HG02884 (cell line): ENCODE measurements at regions not wholly inside any gene's neighbourhood (a gene's known extent, or its start where the extent isn't known, plus 50 kb on each side); places are given as distances from the start of the nearest gene placed in this dataset.

ENCODE experiments used
- ATAC-seq: cut with Tn5 transposase; IDR thresholded peaks from one replicate; pipeline ENCODE4 v1.9.1; 2021; ENCODE audit warnings: mild to moderate bottlenecking, moderate library complexity; ENCODE audit not compliant: unreplicated experiment

DNA sequence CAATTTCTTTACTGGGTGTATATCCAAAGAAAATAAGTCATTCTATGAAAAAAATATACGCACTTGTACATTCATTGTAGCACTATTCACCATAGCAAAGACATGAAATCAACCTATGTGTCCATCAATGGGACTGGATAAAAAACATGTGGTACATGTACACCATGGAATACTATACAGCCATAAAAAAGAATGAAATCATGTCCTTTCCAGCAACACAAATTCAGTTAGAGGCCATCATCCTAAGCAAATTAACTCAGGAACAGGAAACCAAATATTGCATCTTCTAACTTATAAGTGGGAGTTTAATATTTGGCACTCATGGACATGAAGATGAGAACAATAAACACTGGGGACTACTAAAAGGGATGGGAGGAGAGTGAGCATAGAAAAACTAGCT is 325.7 kb downstream of the TGFB2 start:
- ATAC-seq, result no peak

- ATAC-seq, result no peak
Observed at GRCh38 chr1:218671573-218671972, 326.4 kb downstream of the TGFB2 start.

DNA sequence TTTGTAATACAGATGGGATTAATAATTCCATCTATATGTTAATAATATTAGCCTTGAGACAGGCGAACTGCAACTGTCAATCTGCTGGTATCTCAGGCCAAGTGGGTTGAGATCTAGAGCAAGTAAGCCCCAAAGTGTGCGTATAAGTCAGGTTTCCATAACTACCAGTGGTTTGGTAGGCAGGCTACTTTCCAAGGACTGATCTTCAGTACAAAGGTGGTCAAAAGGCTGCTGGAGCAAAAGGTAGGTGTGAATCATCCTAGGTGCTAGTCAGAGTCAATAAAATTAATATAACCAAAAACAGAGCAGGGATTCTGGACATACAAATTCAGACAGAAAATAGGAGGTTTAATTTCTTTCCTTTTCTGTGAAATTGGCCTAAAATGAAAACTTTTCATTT is 328.0 kb downstream of the TGFB2 start:
- no peak for ATAC-seq

GRCh38 chr1:218674280-218674773 is 329.2 kb downstream of the TGFB2 start:
- ATAC-seq, result no peak

- ATAC-seq, result no peak
Observed at GRCh38 chr1:218677026-218677425, 331.9 kb downstream of the TGFB2 start.

DNA sequence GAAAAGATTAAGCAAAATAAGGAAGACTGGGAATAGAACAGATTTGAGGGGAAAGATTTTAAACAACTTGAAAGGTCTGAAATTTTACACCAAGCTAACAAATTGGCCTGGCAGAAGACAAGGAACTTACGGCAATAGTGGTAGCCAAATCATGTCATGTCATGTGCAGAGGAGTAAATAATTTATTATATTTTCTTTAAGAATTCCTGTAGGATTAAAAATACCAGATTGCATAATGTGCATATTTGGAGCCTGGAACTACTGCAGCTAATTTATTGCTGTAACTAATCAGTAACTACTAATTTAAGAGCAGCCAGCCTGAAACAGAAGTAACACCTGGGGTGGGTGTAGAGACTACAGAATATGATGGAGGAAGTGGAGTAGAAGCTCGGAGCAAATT is 334.3 kb downstream of the TGFB2 start:
- ATAC-seq, result no peak

DNA sequence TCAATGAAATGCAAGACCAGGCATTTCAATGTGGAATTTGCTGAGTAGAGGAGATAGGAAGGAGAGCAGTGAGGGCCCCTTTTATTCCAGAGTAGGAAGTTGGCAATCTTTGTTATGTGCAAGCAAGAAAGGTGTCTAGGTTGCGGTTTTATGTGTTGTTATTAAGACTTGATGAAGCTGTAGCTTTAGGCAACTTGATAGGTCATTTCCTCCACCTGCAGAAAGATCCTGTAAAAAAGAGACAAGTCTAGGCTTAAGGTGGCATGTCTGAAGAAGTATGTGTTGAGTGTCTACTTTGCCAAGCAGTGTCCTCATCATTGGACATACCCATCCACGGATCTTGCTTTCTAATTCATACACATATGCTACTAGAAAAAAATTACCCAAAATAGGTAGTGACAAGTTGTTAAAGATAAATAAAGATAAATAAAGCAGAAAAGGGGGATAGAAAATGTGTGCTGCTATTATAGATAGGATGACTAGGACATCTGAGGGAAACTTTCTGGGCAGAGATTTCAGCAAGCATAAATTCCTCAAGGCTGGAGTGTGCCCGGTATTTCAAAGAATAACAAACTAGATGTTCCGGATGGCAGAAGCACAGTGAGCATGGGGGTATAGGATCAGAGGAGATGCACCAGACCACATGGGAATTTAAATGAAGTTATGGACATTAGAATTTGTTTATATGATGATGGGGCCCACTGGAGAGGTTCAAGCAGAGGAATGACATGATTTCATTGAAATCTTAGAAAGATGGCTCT is 335.0 kb downstream of the TGFB2 start:
- ATAC-seq, result no peak

DNA sequence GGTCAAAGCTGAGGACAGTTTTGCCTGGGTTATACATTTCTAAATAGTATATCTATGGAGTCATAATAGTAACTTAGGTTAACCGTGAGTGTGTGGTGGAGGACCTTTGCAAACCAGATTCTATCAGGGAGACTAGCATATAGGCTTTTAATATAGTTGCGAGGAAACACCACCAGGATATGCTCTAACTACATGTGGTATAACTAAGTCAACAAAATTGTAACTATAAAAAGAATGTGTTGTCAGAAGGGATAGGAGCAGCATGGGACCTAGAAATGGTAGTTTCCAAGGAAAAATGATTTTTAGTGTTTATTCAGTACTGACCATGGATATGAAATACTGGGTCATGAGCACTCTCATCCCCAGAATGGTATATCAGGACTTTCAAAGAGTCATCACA is 338.1 kb downstream of the TGFB2 start:
- ATAC-seq, result no peak

- ATAC-seq, result no peak
Observed at GRCh38 chr1:218686258-218686657, 341.1 kb downstream of the TGFB2 start.

GRCh38 chr1:218686761-218687160 is 341.6 kb downstream of the TGFB2 start:
- no peak for ATAC-seq

- no peak for ATAC-seq
Observed at GRCh38 chr1:218692808-218693207, 347.7 kb downstream of the TGFB2 start.

DNA sequence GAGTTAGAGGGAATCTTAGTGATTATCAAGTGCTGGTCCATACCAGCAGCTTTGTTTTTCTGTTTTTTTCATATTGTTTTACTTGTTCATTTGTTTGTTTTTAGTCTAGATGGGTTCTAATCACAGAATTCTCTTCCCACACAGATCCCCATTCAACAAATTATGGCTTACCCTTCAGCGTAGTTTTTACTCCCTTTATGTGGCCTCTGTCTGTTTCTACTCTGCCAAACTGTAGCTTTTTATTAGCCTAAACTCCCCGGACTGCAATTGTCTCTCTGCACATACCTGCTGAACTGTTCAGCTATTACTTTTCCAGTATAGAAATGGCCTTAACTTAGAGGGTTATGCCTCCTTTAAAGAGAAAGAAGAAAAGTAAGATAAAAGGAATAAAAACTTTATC is 348.5 kb downstream of the TGFB2 start:
- no peak for ATAC-seq

GRCh38 chr1:218694085-218694484 is 348.9 kb downstream of the TGFB2 start:
- no peak for ATAC-seq

DNA sequence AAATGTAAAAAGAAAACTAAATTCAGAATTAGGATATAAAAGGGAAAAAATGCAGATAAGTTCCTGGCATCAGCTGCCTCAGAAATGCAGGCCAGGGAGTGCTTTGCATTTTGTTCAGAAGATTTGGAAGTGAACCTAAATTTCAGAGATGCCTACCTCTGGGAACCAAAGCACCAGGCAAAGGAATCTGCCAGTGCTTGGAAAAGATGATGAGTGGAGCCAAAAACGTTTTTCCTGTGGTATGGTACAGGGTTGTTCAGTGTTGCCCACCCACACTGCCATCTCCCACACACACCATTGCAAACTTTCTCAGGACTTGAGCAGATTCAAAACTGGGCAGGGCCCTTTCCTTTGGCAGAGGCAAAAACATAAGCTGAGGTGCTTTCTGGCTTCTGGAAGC is 349.5 kb downstream of the TGFB2 start:
- ATAC-seq, result no peak

GRCh38 chr1:218695525-218695924 is 350.4 kb downstream of the TGFB2 start:
- no peak for ATAC-seq

- ATAC-seq, result no peak
Observed at GRCh38 chr1:218698141-218698540, 353.0 kb downstream of the TGFB2 start.

- ATAC-seq, result no peak
Observed at GRCh38 chr1:218699421-218699820, 354.3 kb downstream of the TGFB2 start.

DNA sequence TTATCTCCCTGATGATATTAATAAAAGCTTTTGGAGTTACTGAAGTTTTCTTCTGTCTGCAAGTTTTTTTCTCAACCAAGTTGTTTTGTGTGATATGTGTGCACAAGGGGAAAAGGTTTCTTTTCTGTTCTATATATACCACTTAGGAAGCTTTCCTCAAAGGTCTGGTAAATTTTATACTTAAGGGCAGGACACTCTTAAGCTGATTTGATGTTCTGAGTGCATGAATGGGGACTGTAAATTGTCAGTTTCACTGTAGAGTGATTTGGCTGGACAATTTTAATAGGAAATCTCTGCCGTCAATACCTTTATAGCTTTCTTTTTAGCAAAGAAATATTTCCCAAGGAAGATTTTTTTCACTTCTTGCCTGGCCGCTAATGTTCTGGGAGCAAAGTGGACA is 354.7 kb downstream of the TGFB2 start:
- ATAC-seq, result no peak

DNA sequence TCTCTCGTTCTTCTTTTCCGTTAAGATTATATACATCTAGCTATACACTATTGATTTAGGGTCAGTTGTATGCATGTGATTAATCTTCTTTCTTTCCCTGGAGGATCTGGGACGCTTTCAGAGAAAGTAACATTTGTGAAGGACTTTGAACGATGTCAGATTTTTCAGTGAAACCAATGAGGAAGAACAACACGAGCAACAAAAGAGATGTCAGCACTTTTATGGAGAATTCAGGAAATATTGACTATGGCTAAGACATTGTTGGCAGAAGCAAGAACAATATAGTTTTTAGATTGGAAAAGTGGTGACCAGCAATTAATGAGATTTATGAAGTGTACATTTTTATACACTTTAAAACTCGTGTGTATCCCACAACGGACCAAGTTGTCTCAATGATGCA is 355.5 kb downstream of the TGFB2 start:
- no peak for ATAC-seq

DNA sequence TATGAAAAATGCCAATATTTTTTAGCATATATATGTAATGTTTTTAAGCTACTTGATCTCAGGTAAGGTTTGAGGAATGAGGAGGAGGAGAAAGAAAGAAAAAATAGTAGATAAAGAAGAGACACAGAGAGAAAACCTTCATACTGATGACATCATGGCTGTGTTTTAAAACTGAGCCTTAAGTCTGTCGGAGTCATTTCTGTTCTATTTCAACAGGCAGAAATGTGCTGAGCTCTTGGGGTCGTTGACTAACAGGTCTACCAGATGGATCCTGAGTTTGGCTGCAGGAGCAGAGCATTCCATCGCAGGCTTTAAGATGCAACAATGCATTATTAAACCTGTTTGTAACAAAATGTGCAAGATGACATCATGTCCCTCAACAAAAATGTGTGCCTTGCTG is 356.0 kb downstream of the TGFB2 start:
- no peak for ATAC-seq

DNA sequence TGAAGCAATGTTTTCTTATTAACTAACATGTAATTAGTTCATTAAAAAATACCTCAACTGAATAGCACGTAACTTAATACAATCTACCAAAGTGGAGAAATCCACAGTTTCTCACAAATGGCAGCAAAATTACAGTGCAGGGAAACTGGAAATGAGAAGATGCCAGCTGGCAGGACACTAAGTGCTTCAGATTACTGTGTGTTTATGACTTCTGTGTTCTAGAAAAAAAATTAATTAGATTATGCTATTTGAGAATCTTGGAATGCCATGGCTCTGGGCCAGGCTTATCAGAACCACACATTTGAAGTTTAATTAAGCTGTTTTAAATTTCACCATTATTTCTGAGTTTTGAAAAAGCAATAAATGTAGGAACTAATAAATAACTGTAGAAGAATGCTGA is 357.6 kb downstream of the TGFB2 start:
- no peak for ATAC-seq

GRCh38 chr1:218703836-218704235 is 358.7 kb downstream of the TGFB2 start:
- no peak for ATAC-seq

DNA sequence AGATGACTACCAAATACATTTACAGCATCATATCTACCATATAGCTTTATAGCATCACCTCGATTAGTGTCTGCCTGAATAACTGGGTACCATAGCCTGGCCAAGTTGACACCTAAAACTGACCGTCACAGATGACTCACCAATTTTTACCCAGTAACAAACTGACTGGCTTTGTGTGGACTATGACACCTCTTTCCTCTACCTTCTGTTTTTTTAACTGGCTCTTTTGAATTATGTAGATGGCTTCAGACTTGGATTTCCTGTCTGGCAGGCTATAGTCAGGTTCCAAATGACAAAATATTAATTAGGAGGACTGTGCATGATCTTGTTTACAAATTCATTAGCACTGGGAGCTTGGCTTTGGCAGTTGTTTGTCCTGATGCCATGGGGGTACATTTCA is 360.3 kb downstream of the TGFB2 start:
- no peak for ATAC-seq
